HG03025 (cell line): ENCODE measurements at regions not wholly inside any gene's neighbourhood (a gene's known extent, or its start where the extent isn't known, plus 50 kb on each side); places are given as distances from the start of the nearest gene placed in this dataset.
"Not testable (repeated sequence)": the region's sequence is repeated elsewhere in the genome, so short reads cannot be mapped to it uniquely, and the experiment has no call there.

Experiments
- ATAC-seq: cut with Tn5 transposase; IDR thresholded peaks from one replicate; pipeline ENCODE4 v1.9.1; 2021; ENCODE audit warnings: mild to moderate bottlenecking, moderate library complexity; ENCODE audit not compliant: unreplicated experiment, low FRiP score

- ATAC-seq = no peak
Observed at GRCh38 chr13:65841156-65841555, 1389.0 kb downstream of the PCDH9 start.

- no peak for ATAC-seq
Observed at GRCh38 chr13:65836066-65836465, 1394.1 kb downstream of the PCDH9 start.

GRCh38 chr13:65834897-65835296 lies 1395.2 kb downstream of the PCDH9 start:
- ATAC-seq = no peak

GRCh38 chr13:65830411-65831205 lies 1399.5 kb downstream of the PCDH9 start:
- ATAC-seq = no peak

- ATAC-seq = no peak
Observed at GRCh38 chr13:65829241-65830008, 1400.7 kb downstream of the PCDH9 start.

GRCh38 chr13:65826657-65827056 lies 1403.5 kb downstream of the PCDH9 start:
- no peak for ATAC-seq

GRCh38 chr13:65825039-65825438 lies 1405.1 kb downstream of the PCDH9 start:
- ATAC-seq = no peak

GRCh38 chr13:65808061-65808460 lies 1422.1 kb downstream of the PCDH9 start:
- no peak for ATAC-seq

- ATAC-seq = no peak
Observed at GRCh38 chr13:65803530-65804392, 1426.4 kb downstream of the PCDH9 start.

- ATAC-seq = no peak
Observed at GRCh38 chr13:65789815-65790214, 1440.3 kb downstream of the PCDH9 start.

GRCh38 chr13:65787082-65787481 lies 1443.1 kb downstream of the PCDH9 start:
- ATAC-seq = no peak

GRCh38 chr13:65784088-65784816 lies 1445.9 kb downstream of the PCDH9 start:
- no peak for ATAC-seq

- no peak for ATAC-seq
Observed at GRCh38 chr13:65783383-65783782, 1446.8 kb downstream of the PCDH9 start.

- not testable (repeated sequence) for ATAC-seq
Observed at GRCh38 chr13:65771704-65772313, 1458.3 kb downstream of the PCDH9 start.

- ATAC-seq = no peak
Observed at GRCh38 chr13:65768545-65768944, 1461.6 kb downstream of the PCDH9 start.

GRCh38 chr13:65763811-65764210 lies 1466.3 kb downstream of the PCDH9 start:
- no peak for ATAC-seq

- ATAC-seq = no peak
Observed at GRCh38 chr13:65762012-65762411, 1468.1 kb downstream of the PCDH9 start.

GRCh38 chr13:65756071-65756671 lies 1474.0 kb downstream of the PCDH9 start:
- ATAC-seq = no peak

GRCh38 chr13:65748227-65748626 lies 1481.9 kb downstream of the PCDH9 start:
- ATAC-seq = no peak
